Kidney tubule cell (primary cell): ENCODE measurements at regions not wholly inside any gene's neighbourhood (a gene's known extent, or its start where the extent isn't known, plus 50 kb on each side); places are given as distances from the start of the nearest gene placed in this dataset.

ENCODE experiments used
- DNase-seq: peaks from one replicate; pipeline ENCODE4 v3.0.0-alpha.2; 2018; ENCODE audit warnings: low spot score

- no peak for DNase-seq
Observed at GRCh38 chr3:86282106-86282787, 708.7 kb downstream of the VGLL3 start.

DNA sequence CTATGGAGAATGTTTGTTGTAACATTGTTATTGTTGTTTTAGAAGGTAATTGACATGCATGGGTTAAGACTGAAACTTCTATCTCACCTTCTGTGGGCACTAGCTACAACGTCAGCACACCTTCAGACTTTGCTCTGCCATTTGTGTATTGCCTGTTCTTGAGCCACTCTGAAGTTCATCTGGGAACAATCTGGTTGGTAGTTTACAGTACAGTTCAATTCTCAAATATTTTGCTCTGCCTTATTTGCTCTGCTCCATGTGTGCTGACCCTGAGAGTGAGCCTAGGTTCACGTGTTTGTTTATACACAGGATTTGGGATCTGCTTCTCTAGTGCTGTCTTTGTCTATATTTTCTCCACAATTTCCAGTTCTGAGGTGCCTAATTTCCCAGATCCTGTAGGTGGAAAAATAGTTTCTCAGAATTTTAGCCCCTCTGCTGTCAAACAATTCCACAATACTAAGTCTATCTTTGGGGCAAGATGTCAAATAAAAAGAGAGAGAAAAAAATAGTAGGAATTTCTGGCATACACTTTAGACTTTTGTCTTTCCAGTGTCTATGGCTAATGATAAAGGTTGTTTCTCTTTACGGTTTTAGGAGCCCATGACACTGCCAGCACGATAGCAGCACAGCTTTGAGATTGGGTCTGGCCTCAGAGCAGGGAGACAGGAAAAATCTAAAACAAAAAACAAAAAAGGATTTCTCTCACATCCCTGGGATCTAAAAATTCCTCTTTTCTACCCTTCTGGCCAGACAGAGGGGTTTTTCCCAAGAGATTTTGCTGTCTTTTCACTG lies 721.4 kb downstream of the VGLL3 start:
- no peak for DNase-seq

DNA sequence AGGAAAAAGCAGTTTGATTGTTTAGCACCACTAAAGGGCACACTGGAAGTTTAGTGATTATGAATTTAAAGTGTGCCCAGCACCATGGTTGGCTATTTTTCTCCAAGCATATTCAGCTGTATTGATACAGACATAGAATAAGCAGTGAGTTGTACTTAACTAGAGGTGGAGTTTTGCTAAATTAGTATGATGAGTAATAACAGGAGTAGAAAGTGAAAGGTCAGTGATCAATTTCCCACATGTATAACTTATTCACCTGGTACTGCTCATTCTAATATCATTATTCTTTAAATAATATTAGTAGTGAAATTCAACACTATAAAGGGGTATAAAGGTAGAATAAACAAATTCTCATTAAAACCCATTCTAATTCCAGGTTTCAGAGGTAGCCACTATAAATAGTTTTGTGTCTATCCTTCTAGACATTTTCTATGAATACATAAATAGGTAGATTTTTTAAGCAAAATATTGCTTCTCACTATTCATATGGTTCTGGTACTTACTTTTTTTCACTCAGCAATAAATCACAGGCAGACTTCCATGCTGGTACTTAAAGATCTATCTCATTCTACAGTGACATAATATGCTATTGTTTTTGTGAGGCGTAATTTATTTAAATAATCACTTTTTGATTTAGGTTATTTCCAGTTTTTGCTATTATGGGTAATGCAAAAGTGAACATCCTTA lies 732.9 kb downstream of the VGLL3 start:
- DNase-seq, result no peak

DNA sequence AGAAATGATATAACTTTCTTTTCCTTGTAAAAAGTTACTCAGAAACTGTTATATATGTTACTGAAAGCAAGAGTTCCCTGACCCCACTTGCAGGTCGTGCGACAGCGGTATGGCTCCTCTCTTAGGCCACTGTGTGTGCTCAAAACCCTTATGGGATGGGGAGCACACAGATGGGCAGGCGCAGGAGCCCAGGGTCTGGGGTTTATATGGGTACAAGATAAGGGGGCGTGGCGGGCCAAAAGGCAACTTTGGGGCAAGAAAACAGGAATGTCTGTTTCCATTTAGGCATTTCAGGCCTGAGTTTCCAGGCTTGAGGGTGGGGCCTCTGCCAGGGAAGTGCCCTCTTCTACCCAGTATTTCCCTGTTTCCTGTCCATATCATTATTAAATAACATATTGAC lies 736.5 kb downstream of the VGLL3 start:
- DNase-seq, result no peak

- no peak for DNase-seq
Observed at GRCh38 chr3:86251781-86252180, 739.2 kb downstream of the VGLL3 start.

- DNase-seq, result no peak
Observed at GRCh38 chr3:86249833-86250232, 741.1 kb downstream of the VGLL3 start.

- peak; percentile 1 for DNase-seq
Observed at GRCh38 chr3:86245360-86245759, 745.6 kb downstream of the VGLL3 start.

GRCh38 chr3:86244905-86245304 lies 746.0 kb downstream of the VGLL3 start:
- DNase-seq, result no peak

DNA sequence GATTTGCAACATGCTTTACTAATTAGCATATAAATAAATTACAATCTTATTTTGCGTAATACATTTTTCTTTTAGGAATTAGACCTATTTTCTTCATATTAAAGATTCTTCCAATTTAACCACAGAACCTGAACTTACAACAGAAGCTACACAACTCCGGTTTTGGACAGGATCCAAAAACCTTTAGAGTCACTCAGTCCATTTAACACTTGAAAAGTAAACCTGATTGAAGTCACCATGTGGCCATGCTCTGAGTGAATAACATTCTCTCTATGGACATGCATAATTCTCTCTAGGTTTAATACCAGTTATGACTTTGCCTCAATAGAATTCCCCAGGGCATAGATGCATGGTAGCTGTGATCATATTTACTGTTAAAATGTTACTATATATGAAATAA lies 751.0 kb downstream of the VGLL3 start:
- DNase-seq, result no peak

GRCh38 chr3:86234506-86235254 lies 756.3 kb downstream of the VGLL3 start:
- no peak for DNase-seq

DNA sequence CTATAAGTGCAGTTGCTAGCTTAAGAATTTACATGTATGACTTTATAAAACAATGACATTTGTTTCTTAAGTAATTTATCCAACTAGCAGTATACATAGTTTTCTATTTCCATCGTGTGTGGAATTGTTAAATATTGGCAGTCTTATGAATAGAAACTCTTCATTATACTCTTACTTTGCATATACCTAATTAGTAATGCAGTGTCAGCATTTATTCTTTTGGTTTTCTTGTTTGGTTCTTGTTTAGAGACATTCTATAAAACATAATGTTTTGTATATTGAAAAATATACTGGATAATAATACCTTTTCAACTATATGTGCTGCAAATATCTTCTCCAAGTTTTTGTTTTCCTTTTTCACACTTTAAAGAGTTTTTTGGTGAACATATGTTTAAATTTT lies 760.2 kb downstream of the VGLL3 start:
- DNase-seq, result no peak

- no peak for DNase-seq
Observed at GRCh38 chr3:86229775-86230094, 761.2 kb downstream of the VGLL3 start.

- no peak for DNase-seq
Observed at GRCh38 chr3:86229086-86229774, 761.7 kb downstream of the VGLL3 start.

- DNase-seq, result no peak
Observed at GRCh38 chr3:86228101-86228500, 762.8 kb downstream of the VGLL3 start.

DNA sequence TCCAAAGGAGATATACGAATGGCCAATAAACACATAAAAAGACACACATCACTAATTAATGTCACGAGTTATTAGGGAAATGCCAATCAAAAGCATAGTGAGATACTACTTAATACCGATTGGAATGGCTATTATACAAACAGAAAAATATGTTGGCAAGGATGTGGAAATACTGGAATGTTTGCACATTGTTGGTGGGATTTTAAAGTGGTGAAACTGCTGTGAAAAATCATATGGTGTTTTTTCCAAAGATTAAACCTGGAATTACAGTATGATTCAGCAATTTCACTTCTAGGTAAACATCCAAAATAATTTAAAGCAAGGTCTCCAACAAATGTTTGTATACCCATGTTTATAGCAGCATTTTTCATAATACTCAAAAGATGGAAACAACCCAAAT lies 765.5 kb downstream of the VGLL3 start:
- DNase-seq, result no peak

- DNase-seq, result no peak
Observed at GRCh38 chr3:86221601-86222000, 769.3 kb downstream of the VGLL3 start.

DNA sequence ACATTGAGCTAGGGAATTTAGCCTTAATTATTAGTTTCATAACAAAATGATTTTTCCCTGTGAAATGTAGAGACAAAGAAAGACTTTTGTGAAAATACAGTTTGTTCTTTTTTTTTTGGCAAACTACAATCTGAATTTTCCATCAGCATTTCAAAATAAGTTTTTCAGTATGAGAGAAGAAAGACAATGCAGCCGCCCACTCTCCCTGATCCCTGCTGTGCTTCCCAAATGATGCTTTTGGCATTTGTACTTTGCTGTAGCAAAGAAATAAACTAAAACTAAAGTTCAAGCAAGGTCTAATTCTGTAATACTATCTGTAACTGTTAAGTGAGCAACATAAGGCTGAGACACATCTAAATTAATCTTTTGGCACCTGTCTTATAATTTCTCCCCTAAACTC lies 782.2 kb downstream of the VGLL3 start:
- no peak for DNase-seq

DNA sequence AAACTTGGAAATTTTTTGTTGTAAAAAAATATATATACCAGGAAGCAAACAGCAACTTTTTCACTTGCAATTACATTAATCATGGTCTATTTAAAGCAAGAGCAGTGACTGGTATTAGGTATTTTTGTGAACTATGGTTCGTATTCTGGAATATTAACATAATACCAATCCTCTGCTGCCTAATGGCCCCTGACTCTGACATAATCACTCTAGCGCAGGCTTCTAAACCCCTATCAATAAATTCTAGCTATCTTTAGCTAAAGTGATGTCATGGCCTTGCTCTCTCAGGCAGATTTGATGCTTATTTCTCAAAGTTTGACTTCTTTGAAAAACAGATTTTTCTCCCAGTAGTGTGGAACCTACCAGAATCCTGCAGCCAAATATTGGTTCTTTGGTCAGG lies 808.3 kb downstream of the VGLL3 start:
- no peak for DNase-seq

GRCh38 chr3:86180696-86181095 lies 810.3 kb downstream of the VGLL3 start:
- peak; percentile 23 for DNase-seq

- no peak for DNase-seq
Observed at GRCh38 chr3:86178095-86178494, 812.9 kb downstream of the VGLL3 start.

- DNase-seq, result no peak
Observed at GRCh38 chr3:86176445-86176784, 814.5 kb downstream of the VGLL3 start.
